ENCODE measurements at regions not wholly inside any gene's neighbourhood (a gene's known extent, or its start where the extent isn't known, plus 50 kb on each side); places are given as distances from the start of the nearest gene placed in this dataset.

DNA sequence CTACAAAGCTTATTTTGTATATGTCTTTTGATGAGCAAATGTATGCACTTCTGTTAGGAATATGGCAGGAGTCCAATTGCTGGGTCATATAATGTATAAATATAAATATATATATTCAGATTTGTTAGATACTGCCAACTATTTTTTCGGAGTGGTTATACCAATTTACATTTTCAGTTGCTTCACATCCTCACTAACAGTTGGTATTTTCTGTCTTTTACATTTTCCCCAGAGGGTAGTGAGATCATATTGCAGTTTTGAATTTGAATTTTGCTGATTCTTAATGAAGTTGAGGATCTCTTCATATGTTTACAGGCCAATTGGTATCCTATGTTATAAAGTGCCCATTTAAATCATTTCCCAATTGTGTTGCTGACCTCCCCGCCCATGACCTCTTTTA is 139.0 kb upstream of the KCNMB2 start:
- no peaks in the 10 kb centered on the region for H3K9me3 ChIP-seq (ENCODE audit: insufficient read depth, low read depth)
- no peaks in the 10 kb centered on the region for H3F3A ChIP-seq (ENCODE audit: insufficient read depth, low read depth)
- DNase-seq = no peak
- ChIA-PET CTCF (no interaction called here), POLR2A (ENCODE audit: unreplicated experiment) (no interaction called here)
- no peak for TF ChIP-seq EZH2 (IDR thresholded peaks at IDR 0.05; ENCODE audit: low read depth)
- TF ChIP-seq, protein P1, sequence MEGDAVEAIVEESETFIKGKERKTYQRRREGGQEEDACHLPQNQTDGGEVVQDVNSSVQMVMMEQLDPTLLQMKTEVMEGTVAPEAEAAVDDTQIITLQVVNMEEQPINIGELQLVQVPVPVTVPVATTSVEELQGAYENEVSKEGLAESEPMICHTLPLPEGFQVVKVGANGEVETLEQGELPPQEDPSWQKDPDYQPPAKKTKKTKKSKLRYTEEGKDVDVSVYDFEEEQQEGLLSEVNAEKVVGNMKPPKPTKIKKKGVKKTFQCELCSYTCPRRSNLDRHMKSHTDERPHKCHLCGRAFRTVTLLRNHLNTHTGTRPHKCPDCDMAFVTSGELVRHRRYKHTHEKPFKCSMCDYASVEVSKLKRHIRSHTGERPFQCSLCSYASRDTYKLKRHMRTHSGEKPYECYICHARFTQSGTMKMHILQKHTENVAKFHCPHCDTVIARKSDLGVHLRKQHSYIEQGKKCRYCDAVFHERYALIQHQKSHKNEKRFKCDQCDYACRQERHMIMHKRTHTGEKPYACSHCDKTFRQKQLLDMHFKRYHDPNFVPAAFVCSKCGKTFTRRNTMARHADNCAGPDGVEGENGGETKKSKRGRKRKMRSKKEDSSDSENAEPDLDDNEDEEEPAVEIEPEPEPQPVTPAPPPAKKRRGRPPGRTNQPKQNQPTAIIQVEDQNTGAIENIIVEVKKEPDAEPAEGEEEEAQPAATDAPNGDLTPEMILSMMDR (conservative IDR thresholded peaks at IDR 0.05) = no peak
- intact Hi-C loops (cut with micrococcal nuclease; ENCODE audit: unreplicated experiment) = no loop called here
- no peaks in the 10 kb centered on the region for H3K79me2 ChIP-seq (ENCODE audit: low read depth)
- H3K9me2 ChIP-seq (ENCODE audit: insufficient read depth) = peaks cover 16% of the 10 kb centered on the region
- no peak overlapping the region for H3K4me3 ChIP-seq
- no peaks in the 10 kb centered on the region for H3K36me3 ChIP-seq (ENCODE audit: low read depth)
- no TSS peak for BruUV-seq (replicated peaks)
- H3K4me1 ChIP-seq (replicated peaks; ENCODE audit: insufficient read depth) = no peaks in the 10 kb centered on the region
- no peaks in the 10 kb centered on the region for H3K27me3 ChIP-seq (ENCODE audit: insufficient read depth, low read depth)
- H2AFZ ChIP-seq = no peak overlapping the region
- no peak overlapping the region for H3K27ac ChIP-seq
- no peaks in the 10 kb centered on the region for H4K20me1 ChIP-seq (ENCODE audit: insufficient read depth)
- no peak overlapping the region for H3K4me2 ChIP-seq

DNA sequence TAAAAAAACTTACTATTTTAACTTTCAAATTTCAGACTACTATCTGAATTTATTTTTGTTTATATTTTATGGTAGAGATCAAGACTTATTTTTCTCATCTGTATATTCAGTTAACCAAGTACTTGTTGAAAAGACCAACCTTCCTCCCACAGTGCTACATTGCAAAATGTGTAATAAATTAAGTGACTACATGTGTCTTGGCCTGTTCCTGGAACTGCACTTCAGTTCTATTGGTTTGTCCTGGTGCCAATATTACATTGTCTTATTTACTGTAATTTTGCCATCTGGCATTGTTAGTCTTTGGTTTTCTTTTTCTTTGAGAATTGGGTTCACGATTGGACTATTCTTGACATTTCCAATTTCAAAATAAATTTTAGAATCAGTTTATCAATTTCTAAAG is 138.4 kb upstream of the KCNMB2 start:
- no peaks in the 10 kb centered on the region for H3K27me3 ChIP-seq (ENCODE audit: insufficient read depth, low read depth)
- H3K9me3 ChIP-seq (ENCODE audit: insufficient read depth, low read depth) = no peaks in the 10 kb centered on the region
- POLR2A ChIA-PET (ENCODE audit: unreplicated experiment) = no interaction called here
- BruUV-seq (replicated peaks) = no TSS peak
- intact Hi-C loops (cut with micrococcal nuclease; ENCODE audit: unreplicated experiment) = no loop called here
- H2AFZ ChIP-seq = no peak overlapping the region
- H3K4me1 ChIP-seq (replicated peaks; ENCODE audit: insufficient read depth) = no peaks in the 10 kb centered on the region
- H3K9me2 ChIP-seq (ENCODE audit: insufficient read depth) = peaks cover 16% of the 10 kb centered on the region
- no peaks in the 10 kb centered on the region for H3K36me3 ChIP-seq (ENCODE audit: low read depth)
- no peak overlapping the region for H3K4me2 ChIP-seq
- CTCF ChIA-PET = no interaction called here
- no peaks in the 10 kb centered on the region for H3F3A ChIP-seq (ENCODE audit: insufficient read depth, low read depth)
- H3K27ac ChIP-seq = no peak overlapping the region
- H3K79me2 ChIP-seq (ENCODE audit: low read depth) = no peaks in the 10 kb centered on the region
- no peak overlapping the region for H3K4me3 ChIP-seq
- DNase-seq = no peak
- no peak for TF ChIP-seq EZH2 (IDR thresholded peaks at IDR 0.05; ENCODE audit: low read depth)
- TF ChIP-seq, protein P1 (conservative IDR thresholded peaks at IDR 0.05) = no peak
- no peaks in the 10 kb centered on the region for H4K20me1 ChIP-seq (ENCODE audit: insufficient read depth)

DNA sequence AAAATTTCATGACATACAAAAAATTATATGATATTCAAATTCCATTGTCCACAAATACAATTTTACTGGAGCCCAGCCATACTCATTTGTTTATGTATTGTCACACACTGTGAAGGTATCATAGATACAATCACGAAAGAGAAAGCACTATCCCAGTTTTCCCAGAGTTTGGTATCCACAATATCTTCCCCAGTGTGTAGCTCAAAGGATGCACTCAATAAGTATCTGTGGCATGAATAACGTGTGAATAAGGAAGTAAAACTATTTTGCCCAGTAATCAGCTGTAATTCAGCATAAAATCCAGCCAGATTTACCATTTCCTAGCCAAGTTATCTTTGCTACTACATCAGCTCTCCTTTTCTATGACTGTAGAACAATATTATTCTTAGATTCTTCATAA is 131.3 kb upstream of the KCNMB2 start:
- no peaks in the 10 kb centered on the region for H3F3A ChIP-seq (ENCODE audit: insufficient read depth, low read depth)
- ChIA-PET CTCF (no interaction called here), POLR2A (ENCODE audit: unreplicated experiment) (no interaction called here)
- no peaks in the 10 kb centered on the region for H3K36me3 ChIP-seq (ENCODE audit: low read depth)
- no peak overlapping the region for H3K27ac ChIP-seq
- H3K9me2 ChIP-seq (ENCODE audit: insufficient read depth) = peaks cover 11% of the 10 kb centered on the region; the same call in 1 of the 2 replicates
- intact Hi-C loops (cut with micrococcal nuclease; ENCODE audit: unreplicated experiment) = no loop called here
- H4K20me1 ChIP-seq (ENCODE audit: insufficient read depth) = no peaks in the 10 kb centered on the region
- no peaks in the 10 kb centered on the region for H3K9me3 ChIP-seq (ENCODE audit: insufficient read depth, low read depth)
- no peaks in the 10 kb centered on the region for H3K79me2 ChIP-seq (ENCODE audit: low read depth)
- no TSS peak for BruUV-seq (replicated peaks)
- no peaks in the 10 kb centered on the region for H3K27me3 ChIP-seq (ENCODE audit: insufficient read depth, low read depth)
- no peaks in the 10 kb centered on the region for H3K4me1 ChIP-seq (replicated peaks; ENCODE audit: insufficient read depth)
- DNase-seq = no peak
- no peak for TF ChIP-seq EZH2 (IDR thresholded peaks at IDR 0.05; ENCODE audit: low read depth)
- TF ChIP-seq, protein P1 (conservative IDR thresholded peaks at IDR 0.05) = no peak
- no peak overlapping the region for H3K4me2 ChIP-seq
- H2AFZ ChIP-seq = no peak overlapping the region
- no peak overlapping the region for H3K4me3 ChIP-seq

Data from PC-9 (cell line).